ENCODE measurements at regions not wholly inside any gene's neighbourhood (a gene's known extent, or its start where the extent isn't known, plus 50 kb on each side); places are given as distances from the start of the nearest gene placed in this dataset.

GRCh38 chr7:131238347-131238931 is 89.2 kb upstream of the MKLN1 start:
- peak; percentile 37 for DNase-seq

DNA sequence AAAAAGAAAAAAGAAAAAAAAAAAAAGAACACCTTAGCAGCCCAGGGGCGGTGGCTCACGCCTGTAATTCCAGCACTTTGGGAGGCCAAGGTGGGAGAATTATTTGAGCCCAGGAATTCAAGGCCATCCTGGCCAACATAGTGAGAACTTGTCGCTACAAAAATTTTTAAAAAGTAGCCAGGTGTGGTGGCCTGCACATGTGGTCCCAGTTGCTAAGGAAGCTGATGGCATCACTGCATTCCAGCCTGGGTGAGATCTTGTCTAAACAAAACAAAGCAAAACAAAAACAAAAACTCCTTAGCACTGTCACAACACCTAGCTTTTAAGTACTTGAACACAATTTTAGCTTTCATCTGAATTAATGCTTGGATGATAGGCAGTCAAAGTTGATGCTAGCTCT is 86.3 kb upstream of the MKLN1 start:
- no peak for DNase-seq

GRCh38 chr7:131242123-131242650 is 85.5 kb upstream of the MKLN1 start:
- DNase-seq, result no peak

DNA sequence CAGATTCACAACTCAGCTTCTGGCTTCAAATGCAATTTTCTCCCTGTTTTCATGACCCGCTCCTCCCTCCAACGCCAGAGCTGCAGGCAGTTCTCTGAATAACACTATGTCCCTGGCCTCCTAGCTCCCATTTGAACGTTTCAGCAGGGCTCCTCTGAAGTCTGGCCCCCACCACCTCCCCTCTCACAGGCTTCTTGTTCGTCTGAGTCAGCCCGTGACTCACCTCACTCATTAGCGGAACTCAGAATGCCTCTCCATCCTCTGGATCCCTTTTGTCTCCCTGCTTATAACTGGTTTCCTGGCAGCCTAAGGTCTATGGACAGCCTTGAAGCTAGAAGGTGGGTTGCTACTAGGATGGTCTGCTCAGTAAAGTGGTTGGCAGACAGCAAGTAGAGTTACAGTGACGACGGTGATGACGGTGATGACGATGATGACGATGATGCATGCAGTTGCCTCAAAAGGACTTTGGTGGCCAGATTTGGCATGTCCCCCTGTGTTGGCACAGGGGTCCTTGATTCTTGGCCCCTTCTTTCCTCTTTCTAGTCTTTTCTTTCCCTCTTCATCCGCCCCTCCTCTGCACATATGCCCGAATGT is 83.3 kb upstream of the MKLN1 start:
- DNase-seq, result peak; percentile 96

DNA sequence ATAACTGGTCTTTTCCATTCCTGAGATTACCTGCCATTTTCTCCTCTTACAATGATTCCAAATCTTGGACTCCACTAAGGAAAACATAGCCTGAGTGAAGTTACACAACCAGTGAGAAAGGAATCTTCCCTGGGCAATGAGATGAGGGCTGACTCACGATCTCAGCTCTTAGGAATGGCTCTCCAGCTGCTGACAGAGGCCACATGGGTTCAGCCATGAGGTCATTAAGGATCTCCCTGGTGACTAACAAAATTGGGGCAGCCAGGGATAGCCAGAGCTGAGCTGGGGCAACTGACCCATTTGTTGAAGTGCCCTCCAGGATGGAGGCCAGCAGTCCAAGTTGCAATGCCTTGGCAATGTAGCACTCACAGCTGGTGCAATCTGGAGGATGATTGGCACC is 78.7 kb upstream of the MKLN1 start:
- DNase-seq, result peak; percentile 95

GRCh38 chr7:131249483-131249882 is 78.2 kb upstream of the MKLN1 start:
- DNase-seq, result no peak

DNA sequence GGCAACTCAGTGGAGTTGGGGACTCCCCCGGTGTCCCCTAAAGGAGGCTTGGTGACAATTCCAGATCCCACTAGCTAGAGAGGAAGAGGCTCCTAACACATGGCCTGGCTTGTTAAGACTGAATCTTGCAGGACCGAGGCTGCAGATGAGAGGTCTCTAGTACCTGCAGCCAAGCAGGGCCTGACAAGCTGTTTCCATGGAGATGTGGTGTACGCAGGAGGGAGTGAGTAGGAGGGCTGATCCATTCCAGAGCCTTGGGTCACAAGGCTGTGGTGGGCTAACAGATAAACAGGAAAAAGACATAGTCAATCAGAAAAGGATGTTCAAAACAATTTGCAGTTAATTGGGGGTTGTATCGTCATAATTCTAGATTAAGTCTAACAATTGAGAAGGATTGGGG is 77.3 kb upstream of the MKLN1 start:
- no peak for DNase-seq

DNA sequence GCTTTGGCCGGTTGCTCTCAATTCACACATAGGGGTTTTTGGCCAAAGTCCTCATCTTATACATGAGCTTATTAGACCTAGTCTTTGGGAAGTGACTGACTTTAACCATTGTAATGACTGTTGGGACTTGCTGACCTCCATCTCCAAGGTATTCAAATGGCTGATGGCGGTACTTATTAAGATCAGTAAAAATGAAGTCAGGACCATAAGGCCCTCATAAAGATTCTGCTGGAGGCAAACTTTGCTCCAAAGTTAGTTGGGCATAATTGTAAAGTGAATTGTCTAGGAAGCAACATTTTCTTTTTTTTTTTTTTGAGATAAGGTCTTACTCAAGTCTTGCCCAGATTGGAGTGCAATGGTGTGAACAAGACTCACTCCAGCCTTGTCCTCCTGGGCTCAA is 76.3 kb upstream of the MKLN1 start:
- no peak for DNase-seq

DNA sequence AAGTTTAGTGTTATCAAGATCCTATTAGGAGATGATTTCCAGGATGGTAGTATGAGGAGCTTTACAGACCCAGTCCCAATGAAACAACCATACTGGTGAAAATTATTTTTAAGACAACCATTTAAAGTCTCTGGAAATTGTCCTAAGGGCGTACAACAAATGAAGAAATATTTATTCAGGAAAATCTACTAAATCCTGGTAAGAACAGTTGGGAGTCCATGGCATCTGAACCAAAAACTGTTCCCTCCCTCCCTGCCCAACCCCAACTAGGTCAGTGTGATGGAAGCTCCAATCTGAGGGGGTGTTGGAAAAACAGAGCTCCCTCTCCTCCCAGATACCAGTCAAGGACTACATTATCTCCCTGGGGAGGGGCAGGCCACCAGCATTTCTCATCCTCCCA is 74.7 kb upstream of the MKLN1 start:
- no peak for DNase-seq

GRCh38 chr7:131254211-131254610 is 73.5 kb upstream of the MKLN1 start:
- no peak for DNase-seq

GRCh38 chr7:131255242-131255641 is 72.4 kb upstream of the MKLN1 start:
- no peak for DNase-seq

DNA sequence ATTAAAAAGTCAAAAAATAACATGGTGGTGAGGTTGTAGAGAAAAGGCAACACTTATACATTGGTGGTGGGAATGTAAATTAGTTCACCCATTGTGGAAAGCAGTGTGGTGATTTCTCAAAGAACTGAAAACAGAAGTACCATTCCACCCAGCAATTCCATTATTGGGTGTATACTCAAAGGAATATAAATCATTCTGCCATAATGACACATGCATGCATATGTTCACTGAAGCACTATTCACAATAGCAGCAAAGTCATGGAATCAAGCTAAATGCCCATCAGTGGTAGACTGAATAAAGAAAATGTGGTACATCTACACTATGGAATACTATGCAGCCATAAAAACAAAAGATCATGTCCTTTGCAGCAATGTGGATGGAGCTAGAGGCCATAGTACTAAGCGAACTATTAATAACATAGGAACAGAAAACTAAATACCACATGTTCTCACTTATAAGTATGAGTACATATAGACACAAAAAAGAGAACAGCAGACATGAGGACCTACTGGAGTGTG is 66.1 kb upstream of the MKLN1 start:
- DNase-seq, result no peak

- DNase-seq, result no peak
These were observed 62.4 kb upstream of the MKLN1 start for GRCh38 chr7:131265227-131265626.

GRCh38 chr7:131267631-131268030 is 60.0 kb upstream of the MKLN1 start:
- DNase-seq, result no peak

GRCh38 chr7:131268906-131269305 is 58.8 kb upstream of the MKLN1 start:
- no peak for DNase-seq

- no peak for DNase-seq
These were observed 55.6 kb upstream of the MKLN1 start for GRCh38 chr7:131272086-131272485.

DNA sequence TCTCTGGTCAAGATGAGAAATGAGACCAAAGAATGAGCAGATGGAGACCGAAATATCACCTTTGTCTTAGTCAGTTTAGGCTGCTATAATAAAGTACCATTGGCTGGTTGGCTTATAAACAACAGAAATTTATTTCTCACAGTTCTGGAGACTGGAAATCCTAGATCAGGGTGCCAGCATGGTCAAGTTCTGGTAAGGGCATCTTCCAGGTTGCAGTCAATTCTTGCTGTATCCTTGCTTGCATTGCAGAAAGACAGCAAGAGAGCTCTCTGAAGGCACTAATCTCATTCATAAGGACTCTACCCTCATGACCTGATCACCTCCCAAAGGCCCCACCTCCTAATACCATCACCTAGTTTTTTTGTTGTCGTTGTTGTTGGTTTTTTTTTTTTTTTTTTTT is 52.7 kb upstream of the MKLN1 start:
- DNase-seq, result no peak

DNA sequence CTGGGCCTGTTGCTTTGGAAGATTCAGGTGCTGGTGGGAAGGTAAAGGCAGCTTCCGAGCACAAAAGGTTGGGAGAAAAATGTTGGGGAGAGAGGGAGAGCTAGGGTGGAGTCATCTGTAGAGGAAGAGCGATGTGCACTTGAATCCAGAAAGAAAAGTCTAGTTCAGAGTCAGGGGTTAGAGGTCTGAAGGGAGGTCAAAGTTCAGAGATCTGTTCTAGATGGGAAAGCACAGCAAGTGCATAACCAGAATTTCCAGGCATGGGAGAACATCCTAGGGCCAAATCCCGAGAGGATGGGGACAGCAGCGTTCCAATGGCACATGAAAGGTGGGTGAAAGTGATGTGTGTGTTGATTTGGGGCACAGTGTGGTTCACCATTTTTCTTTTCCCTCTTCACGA is 51.5 kb upstream of the MKLN1 start:
- DNase-seq, result no peak

GRCh38 chr7:131276748-131277147 is 50.9 kb upstream of the MKLN1 start:
- DNase-seq, result no peak
